ENCODE measurements at regions not wholly inside any gene's neighbourhood (a gene's known extent, or its start where the extent isn't known, plus 50 kb on each side); places are given as distances from the start of the nearest gene placed in this dataset.

- no peak for DNase-seq
Measured at GRCh38 chr2:220512419-220512818, 885.0 kb downstream of the SLC4A3 start.

- DNase-seq: no peak
Measured at GRCh38 chr2:220513573-220514288, 886.3 kb downstream of the SLC4A3 start.

DNA sequence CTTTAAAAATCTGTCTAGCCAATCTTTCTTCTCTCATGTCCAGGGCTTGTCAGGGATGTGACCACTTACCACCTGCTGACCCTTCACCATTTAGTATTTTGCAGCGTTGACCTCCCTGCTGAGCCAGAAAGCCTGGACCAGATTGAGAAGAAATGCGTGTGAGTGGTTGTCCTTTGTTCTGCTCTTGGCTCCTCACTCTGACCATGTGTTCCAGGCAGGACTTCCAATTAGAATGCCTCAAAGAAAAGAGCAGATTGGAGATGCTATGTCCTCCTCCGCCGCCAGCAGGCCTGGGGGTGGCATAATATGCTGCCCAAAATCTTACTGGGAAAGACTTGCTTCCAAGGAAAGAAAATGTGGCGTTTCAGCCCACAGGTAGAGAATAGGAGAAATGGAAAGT, 894.1 kb downstream of the SLC4A3 start:
- DNase-seq: no peak

DNA sequence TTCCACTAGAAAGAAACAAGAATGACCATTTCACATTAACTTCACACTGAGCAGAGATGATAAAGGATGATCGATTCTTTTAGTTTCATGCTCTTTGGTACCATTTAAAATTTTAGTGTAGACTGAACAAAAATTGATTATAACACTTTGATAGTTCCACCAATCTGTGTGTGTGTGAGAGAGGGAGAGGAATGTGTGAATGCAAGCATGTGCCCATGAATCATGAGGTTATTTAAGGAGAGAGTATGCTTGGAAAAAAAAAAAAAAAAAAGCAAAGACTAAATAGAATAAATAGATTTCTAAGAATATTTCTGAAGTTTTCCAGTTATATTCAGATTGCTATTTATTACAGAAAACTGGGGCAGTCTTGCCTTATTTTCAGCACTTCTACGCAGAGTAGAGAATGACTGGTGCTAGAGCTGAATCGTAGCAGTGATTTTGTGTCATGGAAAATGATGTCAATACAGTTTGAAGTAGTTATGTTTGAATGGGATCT, 900.8 kb downstream of the SLC4A3 start:
- DNase-seq: no peak

- no peak for DNase-seq
Measured at GRCh38 chr2:220531216-220531615, 903.8 kb downstream of the SLC4A3 start.

GRCh38 chr2:220533485-220533884, 906.1 kb downstream of the SLC4A3 start:
- DNase-seq: no peak

- DNase-seq: no peak
Measured at GRCh38 chr2:220539481-220539880, 912.1 kb downstream of the SLC4A3 start.

DNA sequence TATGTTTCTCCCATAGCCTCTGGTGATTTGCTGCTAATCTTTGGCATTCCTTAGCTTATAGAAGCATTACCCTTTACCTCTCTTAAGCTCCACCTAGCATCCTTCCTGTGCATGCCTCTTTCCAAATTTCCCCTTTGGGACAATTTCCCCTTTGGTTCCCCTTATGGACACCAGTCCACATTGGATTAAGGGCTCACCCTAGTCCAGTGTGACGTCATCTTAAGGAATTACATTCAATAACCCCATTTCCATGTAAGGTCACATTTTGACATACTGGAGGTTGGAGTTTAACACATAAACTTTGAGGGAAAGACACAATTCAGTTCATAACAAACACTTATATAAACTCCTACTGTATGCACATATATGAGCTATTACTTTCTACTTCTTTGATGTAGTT, 916.6 kb downstream of the SLC4A3 start:
- no peak for DNase-seq

- DNase-seq: no peak
Measured at GRCh38 chr2:220550995-220551700, 923.7 kb downstream of the SLC4A3 start.

DNA sequence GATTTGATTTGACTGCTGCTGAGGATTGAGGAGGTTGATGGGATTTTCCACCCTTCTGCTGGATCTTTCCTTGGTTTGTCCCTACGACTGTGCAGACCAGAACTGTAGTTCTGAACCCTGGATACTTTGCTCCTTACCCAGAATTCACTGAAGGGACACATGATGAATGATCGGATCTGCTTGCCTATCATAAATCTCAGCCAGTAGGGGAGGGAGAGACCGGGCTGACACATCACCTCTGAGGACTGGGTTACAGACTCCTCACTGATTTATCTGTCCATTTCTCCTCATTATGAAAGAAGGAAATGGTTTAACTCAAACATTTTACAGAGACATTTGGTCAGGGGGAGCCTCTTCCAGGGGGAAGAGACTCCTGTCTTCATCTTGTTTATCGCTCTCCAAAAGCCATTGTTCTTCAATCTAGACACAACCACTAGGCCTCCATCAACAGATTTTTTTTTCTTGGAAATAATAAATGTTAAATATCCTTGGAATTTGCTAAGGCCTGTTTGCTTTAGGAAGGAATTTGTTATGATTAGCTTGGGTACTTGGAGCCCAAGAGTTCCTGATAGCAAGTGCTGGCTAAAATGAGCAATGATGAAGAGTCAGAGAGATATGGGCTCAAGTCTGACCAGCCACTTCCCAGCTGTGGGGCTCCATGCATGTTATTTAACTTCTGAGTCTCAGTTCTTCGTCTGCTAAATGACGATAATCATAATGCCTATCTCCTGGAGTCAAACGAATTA, 925.5 kb downstream of the SLC4A3 start:
- no peak for DNase-seq

- DNase-seq: no peak
Measured at GRCh38 chr2:220555961-220556630, 928.7 kb downstream of the SLC4A3 start.

GRCh38 chr2:220556658-220557057, 929.2 kb downstream of the SLC4A3 start:
- DNase-seq: no peak

DNA sequence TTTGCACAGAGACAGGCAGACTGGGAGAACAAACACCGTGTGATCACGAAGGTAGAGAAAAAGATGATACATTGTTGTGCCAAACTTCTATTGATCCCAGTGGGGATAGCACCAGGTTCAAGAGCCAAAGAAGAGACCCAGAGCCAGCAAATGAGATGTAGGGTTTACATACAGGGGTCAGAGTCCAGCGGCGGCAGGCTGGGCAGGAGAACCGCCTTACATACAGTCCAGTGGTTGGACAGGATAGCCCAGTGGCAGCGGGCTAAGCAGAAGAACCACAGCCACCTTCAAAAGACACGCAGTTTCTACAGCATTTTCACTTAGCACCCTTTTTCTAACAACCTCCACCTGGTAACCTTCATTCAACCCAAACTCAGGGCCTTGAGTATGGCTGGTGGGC, 932.8 kb downstream of the SLC4A3 start:
- DNase-seq: no peak

DNA sequence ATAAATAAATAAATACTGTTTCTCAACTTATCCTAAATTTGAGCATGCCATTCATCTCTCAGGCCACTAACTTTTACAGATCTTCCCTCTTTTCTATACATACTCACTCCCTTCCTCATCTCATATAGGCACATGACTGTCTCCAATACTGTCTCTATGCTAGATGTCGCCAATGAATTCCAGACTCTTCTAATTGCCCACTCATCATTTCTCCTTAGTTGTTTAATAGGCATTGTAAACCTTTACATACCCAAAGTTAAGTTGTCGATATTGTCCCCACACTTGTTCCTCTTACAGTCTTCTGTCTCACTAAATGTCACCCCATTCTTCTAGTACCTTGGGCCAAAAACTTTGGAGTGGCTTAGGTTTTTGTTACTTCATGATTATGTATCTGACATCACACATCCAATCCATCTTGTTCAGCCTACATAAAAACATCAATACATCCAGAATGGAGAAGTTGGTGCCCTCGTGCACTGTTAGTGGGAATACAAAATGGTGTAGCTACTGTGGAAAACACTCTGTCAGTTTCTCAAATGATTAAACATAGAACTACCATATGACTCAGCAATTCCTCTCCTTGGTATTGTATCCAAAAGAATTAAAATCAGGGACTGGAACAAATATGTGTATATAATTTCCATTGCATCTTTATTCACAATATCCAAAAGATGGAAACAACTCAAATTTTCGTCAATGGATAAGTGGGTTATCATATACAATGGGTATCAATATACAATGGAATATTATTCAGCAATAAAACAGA, 935.1 kb downstream of the SLC4A3 start:
- DNase-seq: no peak

DNA sequence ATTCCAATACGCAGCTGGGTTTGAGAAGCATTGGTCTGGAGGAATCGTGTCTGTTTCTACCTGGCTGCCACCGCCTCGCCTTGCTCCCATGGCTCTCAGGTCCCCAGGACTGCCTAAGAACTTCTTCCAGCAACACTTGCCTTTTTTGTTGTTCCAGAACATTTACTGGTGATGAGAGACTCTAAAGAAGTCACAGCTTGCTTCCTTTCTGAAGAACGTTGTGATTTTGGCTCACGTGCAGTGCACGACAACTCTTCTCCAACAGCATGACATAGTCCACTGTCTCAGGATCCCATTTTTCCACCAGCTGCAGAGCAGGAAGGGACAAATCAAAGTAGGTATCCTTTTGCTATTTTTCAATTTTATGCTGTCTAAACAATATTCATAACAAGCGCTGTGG, 940.9 kb downstream of the SLC4A3 start:
- DNase-seq: no peak

- DNase-seq: no peak
Measured at GRCh38 chr2:220569112-220569897, 941.9 kb downstream of the SLC4A3 start.

DNA sequence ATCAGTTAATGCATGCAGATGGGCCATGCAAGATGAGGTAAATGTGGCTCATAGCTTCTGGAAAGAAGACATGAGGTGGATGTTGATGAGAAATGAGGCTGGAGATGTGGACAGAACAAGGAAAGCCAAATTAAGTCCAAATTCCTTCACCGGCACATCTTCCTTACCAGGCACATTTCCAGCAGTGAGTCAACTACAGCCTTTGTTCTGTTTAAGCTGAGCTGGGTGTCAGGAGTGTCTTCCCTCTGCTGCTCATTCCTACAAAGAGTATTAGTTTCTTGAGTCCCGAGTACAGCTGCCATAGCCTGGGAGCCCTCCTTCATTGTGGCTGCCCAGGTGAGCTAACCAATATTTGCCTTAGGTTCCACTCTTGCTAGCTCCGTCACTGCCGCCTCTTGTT, 945.0 kb downstream of the SLC4A3 start:
- no peak for DNase-seq

- DNase-seq: no peak
Measured at GRCh38 chr2:220574038-220574437, 946.6 kb downstream of the SLC4A3 start.

- DNase-seq: no peak
Measured at GRCh38 chr2:220575963-220576362, 948.5 kb downstream of the SLC4A3 start.

- DNase-seq: no peak
Measured at GRCh38 chr2:220579452-220579851, 952.0 kb downstream of the SLC4A3 start.

DNA sequence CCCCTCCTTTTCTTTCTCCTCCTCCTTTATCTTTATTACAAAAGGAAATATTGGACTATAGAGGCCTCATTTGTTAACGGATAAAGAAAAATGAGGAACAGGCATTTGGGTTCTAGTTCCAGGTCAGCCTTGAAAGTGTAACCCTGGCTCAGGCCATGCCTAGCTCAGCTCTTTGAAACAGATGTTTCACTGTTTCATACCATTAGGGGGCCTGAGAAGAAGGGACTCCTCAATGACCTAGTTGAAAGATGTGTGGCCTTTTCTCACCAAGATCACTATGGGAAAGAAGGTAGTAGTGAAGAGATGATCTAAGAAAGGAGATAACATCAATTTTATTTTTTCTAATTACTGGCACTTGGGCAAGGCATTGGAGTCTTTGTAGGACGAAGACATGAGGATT, 952.7 kb downstream of the SLC4A3 start:
- no peak for DNase-seq

DNA sequence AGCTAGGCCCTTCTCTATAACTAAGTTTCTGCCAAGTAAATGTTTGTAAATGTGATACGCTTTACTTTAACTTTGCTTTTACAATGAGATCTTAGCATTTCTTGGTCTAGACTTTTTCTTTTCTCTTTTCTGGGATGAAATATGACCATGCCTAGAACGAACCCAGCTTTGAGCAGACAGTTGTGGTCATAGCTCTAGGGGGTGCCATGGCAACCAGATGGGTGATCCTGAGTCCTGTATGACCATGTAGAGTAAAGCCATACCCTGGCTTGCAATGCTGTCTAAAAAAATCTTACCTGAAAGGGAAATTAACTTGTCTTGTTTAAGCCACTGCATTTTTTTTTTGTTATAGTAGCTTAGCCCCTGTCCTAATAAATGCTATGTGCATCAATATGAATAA, 956.3 kb downstream of the SLC4A3 start:
- DNase-seq: no peak
